NCI-H2029 treated with DMSO at 0.1 percent for 48 hours (cell line): ENCODE measurements at regions not wholly inside any gene's neighbourhood (a gene's known extent, or its start where the extent isn't known, plus 50 kb on each side); places are given as distances from the start of the nearest gene placed in this dataset.
A peak's percentile ranks its signal among the peaks of the same experiment; 100 is the strongest.

Experiments used
- DNase-seq: peaks from one replicate; lab custom pipeline; 2025; lab: John Stamatoyannopoulos, UW

GRCh38 chr1:22245726-22246125, 102.8 kb upstream of the WNT4 start:
- no peak for DNase-seq

GRCh38 chr1:22246755-22247480, 104.0 kb upstream of the WNT4 start:
- DNase-seq: no peak

- DNase-seq: no peak
Observed at GRCh38 chr1:22247527-22248245, 104.8 kb upstream of the WNT4 start.

GRCh38 chr1:22248746-22249145, 105.8 kb upstream of the WNT4 start:
- DNase-seq: no peak

GRCh38 chr1:22249928-22250680, 107.2 kb upstream of the WNT4 start:
- DNase-seq: no peak

GRCh38 chr1:22250724-22251123, 107.8 kb upstream of the WNT4 start:
- no peak for DNase-seq

GRCh38 chr1:22252251-22252650, 109.4 kb upstream of the WNT4 start:
- DNase-seq: no peak

GRCh38 chr1:22253012-22253790, 110.3 kb upstream of the WNT4 start:
- DNase-seq: no peak

- DNase-seq: no peak
Observed at GRCh38 chr1:22254756-22255155, 111.9 kb upstream of the WNT4 start.

GRCh38 chr1:22255341-22256212, 112.7 kb upstream of the WNT4 start:
- no peak for DNase-seq

GRCh38 chr1:22256213-22256512, 113.3 kb upstream of the WNT4 start:
- no peak for DNase-seq

- DNase-seq: peak; percentile 80
Observed at GRCh38 chr1:22257290-22258275, 114.7 kb upstream of the WNT4 start.

GRCh38 chr1:22258698-22259097, 115.8 kb upstream of the WNT4 start:
- DNase-seq: no peak

GRCh38 chr1:22259551-22260282, 116.8 kb upstream of the WNT4 start:
- DNase-seq: peak; percentile 72

GRCh38 chr1:22260860-22261432, 118.0 kb upstream of the WNT4 start:
- DNase-seq: no peak

- DNase-seq: no peak
Observed at GRCh38 chr1:22261580-22261979, 118.7 kb upstream of the WNT4 start.

GRCh38 chr1:22262583-22262982, 119.7 kb upstream of the WNT4 start:
- no peak for DNase-seq

GRCh38 chr1:22263359-22263758, 120.5 kb upstream of the WNT4 start:
- no peak for DNase-seq
